HUES64 (cell line): ENCODE measurements at regions not wholly inside any gene's neighbourhood (a gene's known extent, or its start where the extent isn't known, plus 50 kb on each side); places are given as distances from the start of the nearest gene placed in this dataset.

Experiments
- H3K27ac ChIP-seq: 2 replicates; pipeline ENCODE4 v1.7.0; 2013; ENCODE audit warnings: low read depth, low read length, inconsistent platforms
- H3K27me3 ChIP-seq: 2 replicates; pipeline ENCODE4 v1.6.1; 2013; ENCODE audit warnings: mild to moderate bottlenecking, low read length; ENCODE audit not compliant: insufficient read depth
- H3K36me3 ChIP-seq: 2 replicates; pipeline ENCODE4 v1.6.1; 2013; ENCODE audit warnings: mild to moderate bottlenecking, low read length; ENCODE audit not compliant: insufficient read depth
- H3K4me1 ChIP-seq: 2 replicates; pipeline ENCODE4 v1.6.1; 2013; ENCODE audit warnings: mild to moderate bottlenecking, low read length, moderate library complexity; ENCODE audit not compliant: insufficient read depth
- H3K4me3 ChIP-seq: 2 replicates; pipeline ENCODE4 v1.5.1; 2013; ENCODE audit warnings: mild to moderate bottlenecking, low read length, moderate library complexity
- H3K9ac ChIP-seq: 2 replicates; pipeline ENCODE4 v1.6.1; 2013; ENCODE audit warnings: mild to moderate bottlenecking, low read depth, low read length
- H3K9me3 ChIP-seq: 2 replicates; pipeline ENCODE4 v1.6.1; 2013; ENCODE audit warnings: low read depth, low read length; ENCODE audit not compliant: insufficient read depth
- WGBS: fragments of 150-250, 120-280 bp; methylation state at CpG from one replicate; pipeline ENCODE4 v1.1.7; 2013; ENCODE audit warnings: missing lambda C conversion rate; 5-methylcytosine and 5-hydroxymethylcytosine counted together

- Histone ChIP-seq H3K4me1 (peaks cover 10% of the 10 kb centered on the region), H3K9ac (no peak overlapping the region), H3K9me3 (no peaks in the 10 kb centered on the region), H3K36me3 (no peaks in the 10 kb centered on the region), H3K4me3 (no peak overlapping the region), H3K27ac (no peak overlapping the region), H3K27me3 (no peaks in the 10 kb centered on the region)
- 94% methylated on average over 1 of the region's 1 CpG for WGBS
These were observed 126.4 kb downstream of the TXNL1 start for GRCh38 chr18:56511996-56512395.

GRCh38 chr18:56510108-56510507 lies 128.3 kb downstream of the TXNL1 start:
- no peaks in the 10 kb centered on the region for H3K9me3 ChIP-seq
- H3K4me3 ChIP-seq: no peak overlapping the region
- H3K9ac ChIP-seq: no peak overlapping the region
- H3K27me3 ChIP-seq: no peaks in the 10 kb centered on the region
- H3K27ac ChIP-seq: no peak overlapping the region
- H3K4me1 ChIP-seq: peaks cover 10% of the 10 kb centered on the region
- no peaks in the 10 kb centered on the region for H3K36me3 ChIP-seq

GRCh38 chr18:56509656-56510055 lies 128.7 kb downstream of the TXNL1 start:
- Histone ChIP-seq H3K4me3 (no peak overlapping the region), H3K27me3 (no peaks in the 10 kb centered on the region), H3K27ac (no peak overlapping the region), H3K9ac (no peak overlapping the region), H3K9me3 (no peaks in the 10 kb centered on the region), H3K36me3 (no peaks in the 10 kb centered on the region), H3K4me1 (peaks cover 10% of the 10 kb centered on the region)
- 90% methylated on average over 3 of the region's 3 CpGs for WGBS

- no peaks in the 10 kb centered on the region for H3K36me3 ChIP-seq
- no peaks in the 10 kb centered on the region for H3K9me3 ChIP-seq
- no peaks in the 10 kb centered on the region for H3K27me3 ChIP-seq
- H3K9ac ChIP-seq: no peak overlapping the region
- no peak overlapping the region for H3K4me3 ChIP-seq
- H3K4me1 ChIP-seq: peaks cover 10% of the 10 kb centered on the region
- H3K27ac ChIP-seq: no peak overlapping the region
- WGBS: 82% methylated on average over 2 of the region's 4 CpGs
These were observed 129.9 kb downstream of the TXNL1 start for GRCh38 chr18:56508370-56509036.

GRCh38 chr18:56505971-56506370 lies 132.4 kb downstream of the TXNL1 start:
- Histone ChIP-seq H3K4me1 (peaks cover 10% of the 10 kb centered on the region), H3K27ac (no peak overlapping the region), H3K9ac (no peak overlapping the region), H3K9me3 (no peaks in the 10 kb centered on the region), H3K36me3 (no peaks in the 10 kb centered on the region), H3K4me3 (no peak overlapping the region), H3K27me3 (no peaks in the 10 kb centered on the region)

GRCh38 chr18:56505293-56505692 lies 133.1 kb downstream of the TXNL1 start:
- Histone ChIP-seq H3K4me3 (no peak overlapping the region), H3K9ac (no peak overlapping the region), H3K27me3 (no peaks in the 10 kb centered on the region), H3K9me3 (no peaks in the 10 kb centered on the region), H3K4me1 (peaks cover 10% of the 10 kb centered on the region), H3K27ac (no peak overlapping the region), H3K36me3 (no peaks in the 10 kb centered on the region)
- 97% methylated on average over 3 of the region's 3 CpGs for WGBS

- Histone ChIP-seq H3K27ac (no peak overlapping the region), H3K9ac (no peak overlapping the region), H3K4me1 (no peaks in the 10 kb centered on the region), H3K9me3 (no peaks in the 10 kb centered on the region), H3K27me3 (no peaks in the 10 kb centered on the region), H3K36me3 (no peaks in the 10 kb centered on the region), H3K4me3 (no peak overlapping the region)
- WGBS: 91% methylated on average over 2 of the region's 3 CpGs
These were observed 136.5 kb downstream of the TXNL1 start for GRCh38 chr18:56501896-56502295.

- 79% methylated on average over 3 of the region's 3 CpGs for WGBS
- H3K9me3 ChIP-seq: no peaks in the 10 kb centered on the region; the same call in 1 of the 2 replicates
- no peak overlapping the region for H3K27ac ChIP-seq
- no peak overlapping the region for H3K4me3 ChIP-seq
- no peaks in the 10 kb centered on the region for H3K4me1 ChIP-seq
- H3K9ac ChIP-seq: no peak overlapping the region
- H3K36me3 ChIP-seq: no peaks in the 10 kb centered on the region
- no peaks in the 10 kb centered on the region for H3K27me3 ChIP-seq
These were observed 142.5 kb downstream of the TXNL1 start for GRCh38 chr18:56495884-56496283.

- H3K4me1 ChIP-seq: no peaks in the 10 kb centered on the region
- H3K27me3 ChIP-seq: no peaks in the 10 kb centered on the region
- no peak overlapping the region for H3K9ac ChIP-seq
- no peak overlapping the region for H3K4me3 ChIP-seq
- no peak overlapping the region for H3K27ac ChIP-seq
- no peaks in the 10 kb centered on the region; the same call in 1 of the 2 replicates for H3K9me3 ChIP-seq
- H3K36me3 ChIP-seq: no peaks in the 10 kb centered on the region
- 98% methylated on average over 6 of the region's 6 CpGs for WGBS
These were observed 144.9 kb downstream of the TXNL1 start for GRCh38 chr18:56493531-56493930.

GRCh38 chr18:56492136-56492535 lies 146.3 kb downstream of the TXNL1 start:
- H3K4me3 ChIP-seq: no peak overlapping the region
- no peaks in the 10 kb centered on the region for H3K27me3 ChIP-seq
- H3K36me3 ChIP-seq: no peaks in the 10 kb centered on the region
- H3K4me1 ChIP-seq: no peaks in the 10 kb centered on the region
- no peak overlapping the region for H3K9ac ChIP-seq
- H3K9me3 ChIP-seq: no peaks in the 10 kb centered on the region; the same call in 1 of the 2 replicates
- H3K27ac ChIP-seq: no peak overlapping the region

- WGBS: 93% methylated on average over 4 of the region's 4 CpGs
- H3K4me3 ChIP-seq: no peak overlapping the region
- no peak overlapping the region for H3K27ac ChIP-seq
- H3K9ac ChIP-seq: no peak overlapping the region
- no peaks in the 10 kb centered on the region for H3K9me3 ChIP-seq
- no peaks in the 10 kb centered on the region for H3K4me1 ChIP-seq
- H3K36me3 ChIP-seq: no peaks in the 10 kb centered on the region
- H3K27me3 ChIP-seq: no peaks in the 10 kb centered on the region
These were observed 147.4 kb downstream of the TXNL1 start for GRCh38 chr18:56490942-56491341.

GRCh38 chr18:56489893-56490292 lies 148.5 kb downstream of the TXNL1 start:
- Histone ChIP-seq H3K27ac (no peak overlapping the region), H3K4me3 (no peak overlapping the region), H3K36me3 (no peaks in the 10 kb centered on the region), H3K9ac (no peak overlapping the region), H3K27me3 (no peaks in the 10 kb centered on the region), H3K4me1 (no peaks in the 10 kb centered on the region), H3K9me3 (no peaks in the 10 kb centered on the region)
- WGBS: 95% methylated on average over 5 of the region's 5 CpGs
